ENCODE measurements at regions not wholly inside any gene's neighbourhood (a gene's known extent, or its start where the extent isn't known, plus 50 kb on each side); places are given as distances from the start of the nearest gene placed in this dataset.

GRCh38 chr21:36547464-36547863 is 67.5 kb upstream of the CLDN14 start:
- no peak for TF ChIP-seq POLR2AphosphoS5 (IDR thresholded peaks at IDR 0.05)
- TF ChIP-seq CTCF (IDR thresholded peaks at IDR 0.05) = no peak

Measured in prostate gland (tissue), 2 donors.